ENCODE measurements at regions not wholly inside any gene's neighbourhood (a gene's known extent, or its start where the extent isn't known, plus 50 kb on each side); places are given as distances from the start of the nearest gene placed in this dataset.

DNA sequence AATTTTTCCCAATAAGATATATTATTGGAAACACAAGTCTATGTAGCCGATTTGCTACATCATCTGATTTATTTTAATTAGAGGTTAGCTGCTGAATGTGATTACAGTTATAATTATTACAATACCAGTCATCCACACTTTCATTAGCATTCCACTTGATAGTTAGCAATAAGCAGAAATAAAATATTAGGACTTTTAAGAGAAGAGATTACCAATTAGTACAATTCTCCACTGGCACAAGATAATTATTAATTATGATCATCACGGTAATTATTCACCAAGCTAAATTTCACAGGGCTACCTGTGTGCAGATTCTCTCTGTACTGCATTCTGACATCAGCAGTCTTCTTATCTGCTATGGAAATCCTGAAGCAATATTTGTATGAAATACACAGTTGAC is 474.7 kb downstream of the TLE4 start:
- no peak for DNase-seq (ENCODE audit: low read depth in 4 of 4, low spot score in 1 of 4)

DNA sequence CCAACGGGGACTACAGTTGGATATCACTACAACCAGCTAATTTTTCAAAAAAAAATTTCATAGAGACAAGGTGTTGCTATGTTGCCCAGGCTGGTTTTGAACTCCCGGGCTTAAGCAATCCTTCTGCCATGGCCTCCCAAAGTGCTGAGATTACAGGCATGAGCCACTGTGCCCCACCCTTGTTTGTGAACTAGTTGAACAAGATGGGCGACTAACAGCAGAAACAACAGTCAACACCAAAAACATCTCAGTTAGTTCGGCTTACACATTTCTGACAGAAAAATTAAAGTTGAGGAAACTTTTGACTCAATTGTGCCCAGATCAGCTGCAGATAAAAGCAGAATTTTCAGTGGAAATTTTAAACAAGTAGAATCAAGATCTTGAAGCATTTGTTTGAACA is 470.1 kb downstream of the TLE4 start:
- no peak for DNase-seq (ENCODE audit: low read depth in 4 of 4, low spot score in 1 of 4)

DNA sequence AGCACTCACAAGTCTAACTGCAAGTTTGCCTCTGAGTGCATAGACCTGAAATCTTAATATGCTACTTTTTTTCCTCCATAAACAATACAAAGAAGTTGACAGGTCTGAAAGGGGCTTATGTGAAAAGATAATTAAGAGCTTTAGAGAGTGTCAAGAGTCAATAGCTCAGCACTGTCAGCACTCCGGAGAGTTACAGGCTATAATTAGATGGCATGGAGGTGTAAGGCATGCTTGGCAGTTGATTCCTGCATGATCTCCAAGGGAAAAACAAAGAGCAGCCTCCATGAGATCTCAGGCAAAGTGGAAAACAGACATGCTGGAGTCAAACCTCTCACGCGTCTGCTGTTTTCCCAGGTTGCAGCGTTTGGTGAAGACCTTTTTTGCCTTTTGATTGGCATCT is 468.7 kb downstream of the TLE4 start:
- DNase-seq (ENCODE audit: low read depth in 4 of 4, low spot score in 1 of 4) = no peak

DNA sequence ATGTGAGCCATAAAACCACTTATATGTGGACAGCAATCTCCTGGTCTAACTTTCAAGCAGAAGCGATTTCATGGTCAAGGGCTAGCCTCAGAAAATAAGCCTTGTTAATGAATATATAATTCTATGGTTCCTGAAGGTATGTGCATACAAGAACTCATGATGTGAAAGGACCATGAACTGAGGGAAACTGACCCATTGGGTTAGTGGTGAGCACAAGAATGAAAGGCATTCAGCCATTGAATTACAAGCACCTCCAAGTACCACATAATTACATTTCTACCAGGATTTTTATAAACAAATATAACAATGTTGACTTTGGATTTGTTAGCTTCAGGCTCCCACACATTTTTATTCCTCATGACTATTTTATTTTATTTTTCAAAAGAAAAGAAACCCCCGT is 459.0 kb downstream of the TLE4 start:
- no peak for DNase-seq (ENCODE audit: low read depth in 4 of 4, low spot score in 1 of 4)

DNA sequence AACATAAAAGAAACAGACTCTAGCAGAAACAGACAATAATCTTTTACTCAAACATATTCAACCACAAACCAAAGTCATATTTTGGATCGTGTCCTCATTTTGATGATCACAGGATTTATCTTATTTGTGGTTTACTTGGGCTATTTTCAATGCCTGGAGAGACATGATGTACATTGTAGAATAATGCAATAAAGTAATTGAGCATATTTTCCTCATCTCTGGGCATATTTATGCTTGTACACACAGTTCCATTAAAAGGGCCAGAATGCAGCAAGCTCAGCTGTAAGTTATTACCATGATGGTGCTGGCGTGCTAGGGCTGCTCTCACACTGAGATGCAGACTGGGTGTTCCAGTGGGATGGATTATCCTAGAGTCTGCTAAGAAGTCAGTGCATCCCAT is 456.7 kb downstream of the TLE4 start:
- DNase-seq (ENCODE audit: low read depth in 4 of 4, low spot score in 1 of 4) = no peak

DNA sequence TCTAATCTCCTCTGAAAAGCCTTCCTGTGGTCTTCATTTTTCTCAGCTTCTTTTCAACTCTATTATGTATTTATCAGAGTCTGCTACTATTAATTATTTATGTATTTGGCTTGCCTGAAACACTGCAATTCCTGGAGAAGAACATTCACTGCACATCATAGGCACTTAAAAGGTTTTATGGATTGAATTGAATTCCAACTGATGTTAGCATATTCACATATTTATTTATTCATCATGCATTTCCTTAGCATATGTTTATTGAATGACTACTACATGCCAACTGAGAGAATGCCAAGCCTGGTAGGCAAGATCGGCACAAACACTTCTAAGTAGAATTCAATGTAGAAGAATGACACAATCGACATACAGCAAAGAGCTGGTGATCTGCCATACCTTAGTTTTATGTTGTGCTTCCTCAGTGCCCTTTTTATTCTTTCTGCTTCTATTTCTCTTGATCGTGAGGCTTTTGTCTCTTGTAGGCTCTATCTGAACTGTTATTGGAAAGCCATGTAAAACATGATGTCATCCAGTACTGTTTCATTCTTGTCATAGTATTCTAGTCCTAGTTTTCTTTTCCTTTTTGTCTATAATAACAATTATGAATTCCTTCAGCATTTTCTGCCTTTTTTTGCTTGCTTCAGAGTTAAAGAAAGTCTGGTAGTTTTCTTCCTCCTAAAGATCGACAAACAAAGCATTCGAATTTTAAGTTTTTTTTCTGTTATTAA is 454.2 kb downstream of the TLE4 start:
- DNase-seq (ENCODE audit: low read depth in 4 of 4, low spot score in 1 of 4) = no peak

DNA sequence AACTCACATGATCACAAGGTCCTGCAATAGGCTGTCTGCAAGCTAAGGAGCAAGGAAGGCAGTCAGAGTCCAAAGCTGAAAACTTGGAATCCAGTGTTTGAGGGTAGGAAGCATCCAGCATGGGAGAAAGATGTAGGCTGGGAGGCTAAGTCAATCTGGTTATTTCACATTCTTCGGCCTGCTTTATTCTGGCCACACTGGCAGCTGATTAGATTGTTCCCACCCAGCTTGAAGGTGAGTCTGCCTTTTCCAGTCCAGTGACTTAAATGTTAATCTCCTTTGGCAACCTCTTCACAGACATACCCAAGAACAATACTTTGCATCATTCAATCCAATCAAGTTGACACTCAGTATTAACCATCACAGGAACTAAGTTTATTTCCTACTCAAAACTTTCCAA is 453.4 kb downstream of the TLE4 start:
- DNase-seq (ENCODE audit: low read depth in 4 of 4, low spot score in 1 of 4) = no peak

DNA sequence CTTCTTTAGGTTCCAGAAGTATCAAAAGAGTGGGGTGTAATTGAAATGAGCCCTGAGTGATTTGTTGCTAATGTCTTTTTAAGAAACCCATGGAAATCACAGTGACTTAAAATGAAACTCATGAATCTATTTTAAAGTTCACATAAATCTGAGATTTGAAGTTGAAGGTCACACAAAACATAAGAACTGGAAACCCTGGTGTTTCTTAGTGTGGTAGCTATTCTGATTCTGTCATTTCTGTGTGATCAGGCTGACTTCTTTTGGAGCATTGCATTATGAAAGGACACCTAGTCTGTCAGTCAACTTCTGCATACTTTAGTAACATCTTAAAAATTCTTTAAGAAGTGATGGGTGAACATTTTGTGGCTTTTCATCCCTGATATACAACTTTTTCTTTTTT is 448.8 kb downstream of the TLE4 start:
- no peak for DNase-seq (ENCODE audit: low read depth in 4 of 4, low spot score in 1 of 4)

DNA sequence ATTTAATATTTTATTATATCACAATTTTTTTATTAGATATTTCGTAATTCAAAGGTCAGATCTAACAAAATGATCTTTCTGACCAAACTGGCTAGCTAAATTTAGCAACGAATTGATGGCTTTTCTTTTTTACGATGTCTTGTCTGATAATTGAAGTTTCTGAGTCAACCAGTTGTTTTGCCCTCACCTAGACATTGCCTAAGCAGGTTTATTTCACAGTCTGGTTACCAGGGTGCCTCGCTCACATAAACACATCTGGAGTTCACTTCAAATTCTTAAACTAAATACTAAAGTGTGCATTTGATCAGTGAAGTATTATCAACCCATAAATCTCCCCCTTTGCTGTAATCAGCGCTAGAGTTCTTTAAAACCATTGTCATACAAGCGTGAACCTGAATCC is 448.3 kb downstream of the TLE4 start:
- no peak for DNase-seq (ENCODE audit: low read depth in 4 of 4, low spot score in 1 of 4)

DNA sequence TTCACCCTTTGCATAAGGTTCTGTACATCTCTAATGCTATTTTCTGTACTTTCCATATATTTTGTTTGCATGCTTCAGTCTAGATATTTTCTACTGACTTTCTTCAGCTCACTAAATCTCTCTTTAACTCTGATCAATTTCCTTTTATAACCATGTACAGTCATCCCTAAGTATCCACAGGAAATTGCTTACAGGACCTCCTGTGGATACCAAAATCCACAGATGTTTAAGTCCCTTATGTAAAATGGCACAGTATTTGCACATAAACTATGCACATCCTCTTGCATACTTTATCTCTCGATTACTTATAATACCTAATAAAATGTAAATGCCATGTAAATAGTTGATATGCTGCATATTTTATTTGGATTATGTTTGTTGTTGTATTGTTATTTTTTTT is 442.1 kb downstream of the TLE4 start:
- DNase-seq (ENCODE audit: low read depth in 4 of 4, low spot score in 1 of 4) = no peak

DNA sequence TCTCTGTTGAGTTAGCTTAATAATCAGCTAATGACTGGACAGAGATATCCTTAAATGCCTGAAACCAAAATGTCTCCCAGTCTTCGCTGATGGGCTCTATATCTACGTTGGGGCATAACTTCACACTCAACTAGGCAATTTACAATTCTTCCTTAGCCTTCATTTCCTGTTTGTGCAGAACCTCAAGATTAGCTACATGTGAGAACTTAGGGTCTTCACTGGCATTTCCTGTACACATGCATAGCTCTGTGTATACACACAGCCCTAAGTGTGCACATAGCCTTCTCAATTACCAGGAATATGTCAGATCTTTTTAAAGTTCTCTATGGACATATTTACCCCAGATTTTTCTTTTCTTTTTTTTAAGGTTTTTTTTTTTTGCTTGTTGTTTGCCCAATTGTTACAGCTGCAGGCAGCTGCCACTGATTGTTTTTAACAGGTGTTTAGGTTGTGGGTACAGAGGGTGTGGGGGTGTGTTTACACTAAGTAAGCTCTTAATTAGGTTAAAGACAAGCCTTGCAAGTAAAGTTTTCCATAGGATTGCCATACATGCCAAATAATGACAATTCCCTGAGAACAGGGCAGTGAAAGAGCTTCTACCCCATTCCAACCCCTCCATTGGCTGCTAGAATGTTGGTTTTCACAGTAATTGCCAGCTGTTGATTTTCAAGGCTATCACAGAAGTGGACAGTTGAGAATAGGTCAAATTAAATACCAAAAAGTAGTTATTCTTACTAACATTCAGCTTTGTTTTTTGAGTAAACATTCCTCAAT is 441.0 kb downstream of the TLE4 start:
- no peak for DNase-seq (ENCODE audit: low read depth in 4 of 4, low spot score in 1 of 4)

DNA sequence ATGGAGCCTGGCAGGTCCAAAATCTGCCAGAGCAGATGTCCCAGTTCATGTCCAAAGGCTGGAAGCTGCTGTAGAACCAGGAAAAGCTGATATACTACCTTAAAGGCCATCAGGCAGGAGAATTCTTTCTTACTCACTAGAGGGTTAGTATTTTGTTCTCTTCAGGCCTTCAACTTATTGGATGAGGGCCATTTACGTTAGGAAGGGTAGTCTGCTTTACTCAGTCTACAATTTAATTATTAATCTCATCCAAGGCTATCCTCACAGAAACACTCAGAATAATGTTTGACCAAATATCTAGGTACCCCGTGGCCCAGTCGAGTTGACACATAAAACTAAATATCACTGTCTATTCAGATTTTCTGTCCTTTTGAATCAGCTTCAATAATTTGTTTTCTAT is 437.4 kb downstream of the TLE4 start:
- DNase-seq (ENCODE audit: low read depth in 4 of 4, low spot score in 1 of 4) = no peak

DNA sequence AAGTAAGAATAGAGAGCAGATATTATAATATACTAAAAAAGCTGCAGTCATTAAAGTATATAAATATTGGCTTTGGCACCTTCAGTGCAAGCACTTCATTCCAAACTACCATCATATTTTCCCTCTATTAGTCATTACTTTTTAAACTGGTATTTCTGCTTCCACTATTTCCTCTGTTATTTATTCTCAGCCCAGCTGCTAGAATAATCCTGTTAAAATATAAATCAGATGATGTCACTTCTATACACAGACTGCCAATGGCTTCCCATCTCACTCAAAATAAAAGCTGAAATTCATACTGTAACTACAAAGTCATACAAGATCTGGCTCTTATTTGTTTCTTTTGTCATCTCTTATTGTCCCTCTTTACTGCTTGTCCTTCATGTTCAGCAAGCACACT is 432.9 kb downstream of the TLE4 start:
- no peak for DNase-seq (ENCODE audit: low read depth in 4 of 4, low spot score in 1 of 4)

DNA sequence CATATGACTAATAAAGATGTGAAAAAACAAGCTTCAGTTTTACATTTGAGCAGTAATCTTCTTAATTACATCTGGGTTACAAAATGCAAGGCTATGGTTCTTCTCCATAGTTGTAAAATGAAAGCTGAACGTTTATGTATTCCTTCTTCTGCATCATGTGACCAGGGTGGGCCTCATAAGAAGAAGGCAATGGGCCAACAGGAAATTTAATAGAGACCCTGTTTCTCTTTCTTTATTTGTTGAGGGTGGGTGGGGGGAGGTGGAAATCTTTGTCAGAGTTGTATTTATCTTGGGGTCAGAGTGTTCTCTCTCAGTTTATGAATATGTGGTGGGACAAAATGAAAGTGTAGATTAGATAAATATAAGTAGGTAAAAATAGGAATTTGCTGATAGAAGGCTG is 418.8 kb downstream of the TLE4 start:
- no peak for DNase-seq (ENCODE audit: low read depth in 4 of 4, low spot score in 1 of 4)

DNA sequence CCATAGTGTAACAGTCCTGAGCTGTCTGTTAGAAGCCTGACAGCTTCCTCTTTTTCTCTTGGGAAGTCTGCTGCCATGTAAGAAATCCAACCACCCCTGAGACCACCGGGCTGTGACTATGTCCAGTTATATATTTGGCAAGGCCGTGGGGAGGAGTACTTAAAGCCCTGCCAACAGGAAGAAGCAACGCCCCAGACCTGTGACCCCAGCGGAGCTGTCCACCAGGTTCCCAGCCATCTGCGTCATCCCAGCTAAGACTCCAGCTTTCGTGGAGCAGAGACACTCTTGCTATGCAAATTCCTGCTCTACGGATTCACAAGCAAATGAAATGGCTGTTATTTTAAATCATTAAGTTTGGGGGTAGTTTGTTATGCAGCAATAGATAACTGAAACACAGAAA is 417.3 kb downstream of the TLE4 start:
- no peak for DNase-seq (ENCODE audit: low read depth in 4 of 4, low spot score in 1 of 4)

DNA sequence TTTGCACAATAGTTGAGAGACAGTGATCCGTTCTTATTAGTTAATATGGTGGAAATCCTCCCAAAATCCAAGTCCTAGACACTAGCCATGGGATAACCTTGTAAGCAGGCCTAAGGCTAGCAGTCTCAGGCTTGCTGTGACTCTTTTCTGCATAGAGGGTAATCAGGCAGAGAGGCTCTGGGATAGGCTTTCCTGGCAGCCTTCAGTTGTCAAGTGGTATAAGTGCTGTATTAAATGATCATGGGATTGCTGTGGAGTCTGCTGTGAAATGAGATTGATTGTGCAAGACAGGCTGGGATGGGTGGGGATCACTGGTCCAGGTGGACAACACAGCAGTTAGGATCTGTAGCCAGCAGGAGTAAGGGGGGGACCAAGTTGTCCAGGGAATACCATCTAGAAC is 416.4 kb downstream of the TLE4 start:
- DNase-seq (ENCODE audit: low read depth in 4 of 4, low spot score in 1 of 4) = no peak

DNA sequence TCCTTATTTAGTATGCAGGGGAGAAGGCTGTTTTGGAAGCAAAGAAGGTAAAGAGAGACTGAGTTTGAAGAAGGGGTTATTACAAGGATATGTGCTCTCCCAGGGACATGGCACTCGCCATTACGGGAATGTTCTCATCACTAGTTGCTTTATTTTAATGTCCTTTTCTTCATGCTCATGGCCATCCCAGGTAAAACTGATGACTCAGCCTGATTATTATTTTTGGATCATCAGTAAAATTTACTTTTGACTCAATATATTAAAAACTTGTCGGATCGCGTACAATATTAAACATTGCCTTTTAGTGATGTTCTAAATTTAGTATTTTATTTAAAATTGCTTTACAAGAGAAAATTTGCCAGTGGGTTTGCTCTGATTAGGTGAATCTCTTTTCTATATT is 414.7 kb downstream of the TLE4 start:
- DNase-seq (ENCODE audit: low read depth in 4 of 4, low spot score in 1 of 4) = no peak

DNA sequence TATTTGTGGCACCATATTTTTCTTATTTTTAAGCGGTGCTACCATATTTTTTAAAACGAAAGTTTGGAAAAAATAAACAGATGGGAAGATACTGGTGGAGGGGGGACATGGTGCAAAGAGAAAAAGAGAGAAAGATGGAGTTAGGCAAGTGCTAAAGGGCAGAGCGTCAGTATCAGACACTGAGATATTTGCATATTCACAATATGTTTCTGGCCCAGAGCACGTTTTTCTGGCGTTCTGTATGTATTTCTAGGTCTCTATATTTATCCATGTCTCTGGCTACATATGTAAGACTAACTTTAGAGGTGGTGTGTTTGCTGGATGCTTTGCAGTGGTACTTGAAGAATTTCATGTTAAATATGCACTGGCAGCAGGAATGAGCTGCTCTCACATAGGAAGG is 414.0 kb downstream of the TLE4 start:
- no peak for DNase-seq (ENCODE audit: low read depth in 4 of 4, low spot score in 1 of 4)

DNA sequence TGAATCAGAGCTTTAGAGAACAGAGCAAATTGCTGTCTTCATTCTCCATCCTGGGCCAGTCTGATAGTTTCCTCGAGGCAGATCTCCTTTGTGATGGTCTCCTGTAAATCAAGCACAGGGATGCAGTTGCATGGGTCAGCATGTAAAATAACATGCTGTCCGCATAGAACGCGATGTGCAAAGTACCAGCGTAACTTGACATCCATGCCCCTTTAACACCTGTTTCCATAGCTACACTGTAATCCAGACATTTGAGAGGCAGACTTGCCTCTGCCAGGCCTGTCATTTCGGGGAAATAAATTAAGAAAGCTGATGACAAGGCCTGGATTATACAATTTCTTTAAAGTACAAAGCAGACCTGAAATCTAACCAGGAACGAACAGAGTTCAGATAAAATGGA is 413.5 kb downstream of the TLE4 start:
- DNase-seq (ENCODE audit: low read depth in 4 of 4, low spot score in 1 of 4) = no peak

DNA sequence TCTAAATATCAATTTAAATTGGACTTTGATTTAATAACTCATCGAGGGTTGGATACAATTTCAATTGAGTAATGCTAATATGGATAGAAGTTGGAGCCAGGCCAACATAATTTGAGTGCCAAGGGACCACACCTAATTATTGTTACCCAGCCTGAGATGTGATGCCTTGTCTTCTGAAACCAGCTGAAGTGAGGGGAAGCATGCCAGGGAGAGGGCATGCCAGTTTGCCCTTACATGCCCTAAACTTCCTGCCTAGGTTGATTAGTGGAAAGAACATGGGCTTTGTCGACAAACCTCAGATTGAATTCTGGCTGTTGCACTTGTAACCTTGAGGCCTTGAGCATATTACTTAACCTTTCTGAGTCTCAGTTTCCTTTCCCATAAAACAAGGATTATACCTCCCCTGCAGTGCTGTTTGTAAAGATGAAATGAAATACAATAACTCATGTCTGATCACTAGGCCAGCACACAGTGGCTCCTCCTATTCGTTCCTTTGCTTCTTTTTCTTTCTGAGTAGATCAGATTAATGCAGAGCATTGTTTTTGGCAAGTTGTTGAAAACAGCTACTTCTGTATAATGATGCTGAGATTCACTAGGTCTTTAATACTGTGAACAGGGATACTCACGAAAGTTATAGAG is 412.8 kb downstream of the TLE4 start:
- no peak for DNase-seq (ENCODE audit: low read depth in 4 of 4, low spot score in 1 of 4)

DNA sequence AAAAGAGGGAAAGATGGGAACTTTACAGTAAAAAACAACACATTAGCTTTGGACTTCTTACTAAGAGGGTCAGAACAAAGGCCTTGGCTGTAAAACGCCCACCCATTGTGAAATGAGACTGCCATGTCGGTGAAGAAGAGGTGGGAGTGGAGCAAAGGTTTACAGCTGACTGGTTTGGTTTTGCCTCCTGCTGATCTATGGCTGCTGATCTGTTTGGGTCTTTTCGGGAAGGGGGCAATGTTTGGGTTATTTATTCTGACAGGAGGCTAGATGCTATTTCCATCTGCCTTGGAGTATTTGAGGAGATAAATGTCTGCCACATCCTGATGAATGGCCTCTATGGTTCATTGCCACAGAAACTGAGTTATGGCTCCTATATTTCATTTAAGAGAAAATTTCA is 408.7 kb downstream of the TLE4 start:
- no peak for DNase-seq (ENCODE audit: low read depth in 4 of 4, low spot score in 1 of 4)

DNA sequence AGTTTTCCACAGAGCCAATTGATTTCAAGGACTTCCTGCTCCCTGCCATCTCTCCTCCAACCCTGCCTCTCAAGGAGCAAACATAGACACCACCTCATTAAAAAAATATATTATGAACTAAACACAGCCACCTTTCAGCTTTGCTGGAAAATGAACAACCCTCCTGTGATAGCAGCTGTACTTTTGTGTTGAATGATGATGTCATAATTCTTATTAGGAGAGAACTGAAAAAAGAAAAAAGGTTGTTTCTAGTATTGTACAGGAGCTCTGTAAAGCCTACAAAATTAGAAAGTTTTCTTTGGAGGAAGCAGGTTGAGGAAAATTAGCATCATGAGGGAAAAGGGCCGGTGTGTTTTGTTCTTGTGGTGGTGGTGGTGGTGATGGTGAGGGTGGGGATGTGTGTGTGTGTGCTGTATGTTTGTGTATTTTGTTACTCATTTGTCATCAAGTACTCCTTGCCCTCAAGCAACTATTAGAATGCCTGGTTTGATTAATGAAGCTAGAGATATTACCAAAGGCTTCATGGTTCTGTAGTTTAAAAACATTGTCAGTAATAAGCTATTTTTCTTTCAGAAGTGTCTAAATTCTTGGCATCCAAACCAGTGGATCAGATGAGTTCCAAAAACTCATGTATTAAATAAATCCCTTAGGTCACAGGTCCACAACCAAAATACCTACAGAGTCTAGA is 405.9 kb downstream of the TLE4 start:
- DNase-seq (ENCODE audit: low read depth in 4 of 4, low spot score in 1 of 4) = no peak
